HEK293 (cell line): ENCODE measurements at regions not wholly inside any gene's neighbourhood (a gene's known extent, or its start where the extent isn't known, plus 50 kb on each side); places are given as distances from the start of the nearest gene placed in this dataset.

Experiments
- CTCF ChIA-PET: fragments of 350-600 bp; formaldehyde crosslinking; extraction: SDS; loops from one replicate; lab custom pipeline; 2021; ENCODE audit warnings: antibody characterized with exemption; lab: Yijun Ruan, JAX
- POLR2A ChIA-PET: fragments of 300-600 bp; formaldehyde crosslinking; extraction: SDS; loops from one replicate; lab custom pipeline; 2020; ENCODE audit warnings: antibody characterized with exemption, inconsistent platforms; lab: Yijun Ruan, JAX
- H3K27ac ChIP-seq: fragments of 200-500 bp; sonication (Bioruptor generic); 2 replicates; pipeline ENCODE4 v1.5.1; 2014; ENCODE audit warnings: low read depth, low read length, control low read depth, inconsistent platforms; ENCODE audit errors: extremely low read depth
- H3K36me3 ChIP-seq, 2 experiments: fragments of 200-500 bp in 1 of 2; sonication (Bioruptor generic) in 1 of 2; 1 replicate in 1 of 2; 2 replicates in 1 of 2; pipeline ENCODE4 v1.5.1; 2014 to 2017; ENCODE audit warnings: inconsistent platforms in 2 of 2, low read length in 2 of 2; ENCODE audit not compliant: control insufficient read depth in 2 of 2, insufficient read depth in 1 of 2
- H3K4me1 ChIP-seq: fragments of 200-500 bp; sonication (Bioruptor generic); 2 replicates; pipeline ENCODE4 v1.5.1; 2014; ENCODE audit warnings: mild to moderate bottlenecking, low read length, inconsistent platforms; ENCODE audit not compliant: control insufficient read depth, insufficient read depth
- H3K4me3 ChIP-seq: 2 replicates; pipeline ENCODE4 v1.5.1; 2011; ENCODE audit warnings: low read depth, mild to moderate bottlenecking, control low read depth, low read length, moderate library complexity
- H3K9me3 ChIP-seq: fragments of 200-500 bp; sonication (Bioruptor generic); 2 replicates; pipeline ENCODE4 v1.5.1; 2014; ENCODE audit warnings: low read depth, low read length, inconsistent platforms; ENCODE audit not compliant: control insufficient read depth, insufficient read depth
- BCL11A ChIP-seq: fragments of 450-650 bp; formaldehyde crosslinking; IDR thresholded peaks from 2 replicates; pipeline ENCODE4 v1.5.1; 2016; ENCODE audit warnings: low read depth, missing biosample characterization, missing genetic modification characterization
- BCL6B ChIP-seq: fragments of 450-650 bp; formaldehyde crosslinking; IDR thresholded peaks from 2 replicates; pipeline ENCODE4 v1.5.1; 2017; ENCODE audit warnings: missing biosample characterization, missing genetic modification characterization
- GLIS1 ChIP-seq: fragments of 450-650 bp; formaldehyde crosslinking; IDR thresholded peaks from 2 replicates; pipeline ENCODE4 v1.5.1; 2016; ENCODE audit warnings: missing biosample characterization, missing genetic modification characterization
- HOXC10 ChIP-seq: sonication (generic); formaldehyde crosslinking; IDR thresholded peaks from 2 replicates; pipeline ENCODE4 v1.8.1; 2023; ENCODE audit warnings: mild to moderate bottlenecking, missing genetic modification reagents
- HOXD13 ChIP-seq: sonication (generic); formaldehyde crosslinking; IDR thresholded peaks from 2 replicates; pipeline ENCODE4 v1.8.0; 2022; ENCODE audit warnings: missing genetic modification reagents, borderline replicate concordance
- ZBTB1 ChIP-seq: fragments of 450-650 bp; formaldehyde crosslinking; IDR thresholded peaks from 2 replicates; pipeline ENCODE4 v1.5.1; 2016; ENCODE audit warnings: missing biosample characterization, missing genetic modification characterization
- ZBTB17 ChIP-seq: fragments of 450-650 bp; formaldehyde crosslinking; IDR thresholded peaks from 2 replicates; pipeline ENCODE4 v1.5.1; 2016; ENCODE audit warnings: missing biosample characterization, missing genetic modification characterization
- ZNF140 ChIP-seq: fragments of 450-650 bp; formaldehyde crosslinking; IDR thresholded peaks from 2 replicates; pipeline ENCODE4 v1.5.1; 2016; ENCODE audit warnings: missing biosample characterization, missing genetic modification characterization
- ZNF214 ChIP-seq: fragments of 450-650 bp; formaldehyde crosslinking; IDR thresholded peaks from 2 replicates; pipeline ENCODE4 v1.5.1; 2017; ENCODE audit warnings: missing biosample characterization, mild to moderate bottlenecking, missing genetic modification characterization, borderline replicate concordance
- ZNF501 ChIP-seq: fragments of 450-650 bp; formaldehyde crosslinking; IDR thresholded peaks from 2 replicates; pipeline ENCODE4 v1.5.1; 2016; ENCODE audit warnings: missing biosample characterization, missing genetic modification characterization
- ZNF623 ChIP-seq: fragments of 450-650 bp; formaldehyde crosslinking; IDR thresholded peaks from 2 replicates; pipeline ENCODE4 v1.5.1; 2016; ENCODE audit warnings: missing biosample characterization, missing genetic modification characterization
- ZNF660 ChIP-seq: fragments of 450-650 bp; IDR thresholded peaks from 2 replicates; pipeline ENCODE4 v1.5.1; 2018; ENCODE audit warnings: missing biosample characterization, mild to moderate bottlenecking, missing genetic modification characterization
- ZNF707 ChIP-seq: fragments of 450-650 bp; formaldehyde crosslinking; IDR thresholded peaks from 2 replicates; pipeline ENCODE4 v1.5.1; 2016; ENCODE audit warnings: missing biosample characterization, missing genetic modification characterization
- ZNF768 ChIP-seq: fragments of 450-650 bp; formaldehyde crosslinking; IDR thresholded peaks from 2 replicates; pipeline ENCODE4 v1.5.1; 2018; ENCODE audit warnings: missing biosample characterization, mild to moderate bottlenecking, missing genetic modification characterization
- ZSCAN16 ChIP-seq: fragments of 450-650 bp; formaldehyde crosslinking; IDR thresholded peaks from 2 replicates; pipeline ENCODE4 v1.5.1; 2016; ENCODE audit warnings: missing biosample characterization, missing genetic modification characterization
- ZSCAN4 ChIP-seq: fragments of 450-650 bp; formaldehyde crosslinking; IDR thresholded peaks from 2 replicates; pipeline ENCODE4 v1.5.1; 2017; ENCODE audit warnings: missing biosample characterization, missing genetic modification characterization
- ZXDB ChIP-seq: fragments of 450-650 bp; formaldehyde crosslinking; IDR thresholded peaks from 2 replicates; pipeline ENCODE4 v1.5.1; 2016; ENCODE audit warnings: missing biosample characterization, missing genetic modification characterization
- TF ChIP-seq, protein P1 (sequence below): fragments of 450-650 bp; formaldehyde crosslinking; IDR thresholded peaks from 2 replicates; pipeline ENCODE4 v1.5.1; 2016; ENCODE audit warnings: missing biosample characterization, missing genetic modification characterization
- TF ChIP-seq, protein P2 (sequence below): fragments of 450-650 bp; formaldehyde crosslinking; IDR thresholded peaks from 2 replicates; pipeline ENCODE4 v1.5.1; 2017; ENCODE audit warnings: missing biosample characterization, missing genetic modification characterization
- TF ChIP-seq, protein P3 (sequence below): fragments of 450-650 bp; formaldehyde crosslinking; IDR thresholded peaks from 2 replicates; pipeline ENCODE4 v1.5.1; 2016; ENCODE audit warnings: missing biosample characterization, missing genetic modification characterization, borderline replicate concordance

- TF ChIP-seq ZNF623 (tag by site-specific recombination) (no peak), GLIS1 (tag by site-specific recombination) (no peak)
Observed at GRCh38 chr1:4951601-4952000, 297.2 kb downstream of the AJAP1 start (continued).

DNA sequence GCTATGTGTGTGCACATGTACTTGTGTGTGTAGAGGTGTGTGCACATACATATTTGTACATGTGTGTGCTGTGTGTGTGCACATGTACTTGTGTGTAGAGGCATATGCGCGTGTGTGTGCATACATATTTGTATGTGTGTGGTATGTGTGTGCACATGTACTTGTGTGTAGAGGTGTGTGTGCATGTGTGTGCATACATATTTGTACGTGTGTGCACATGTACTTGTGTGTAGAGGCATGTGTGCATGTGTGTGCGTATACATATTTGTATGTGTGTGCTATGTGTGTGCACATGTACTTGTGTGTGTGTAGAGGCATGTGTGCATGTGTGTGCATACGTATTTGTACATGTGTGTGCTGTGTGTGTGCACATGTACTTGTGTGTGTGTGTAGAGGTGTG, 291.9 kb downstream of the AJAP1 start:
- H3K36me3 ChIP-seq = no peaks in the 10 kb centered on the region
- TF ChIP-seq BCL11A (tag by site-specific recombination) (no peak), ZSCAN4 (peak; percentile 85)
- TF ChIP-seq, protein P1, sequence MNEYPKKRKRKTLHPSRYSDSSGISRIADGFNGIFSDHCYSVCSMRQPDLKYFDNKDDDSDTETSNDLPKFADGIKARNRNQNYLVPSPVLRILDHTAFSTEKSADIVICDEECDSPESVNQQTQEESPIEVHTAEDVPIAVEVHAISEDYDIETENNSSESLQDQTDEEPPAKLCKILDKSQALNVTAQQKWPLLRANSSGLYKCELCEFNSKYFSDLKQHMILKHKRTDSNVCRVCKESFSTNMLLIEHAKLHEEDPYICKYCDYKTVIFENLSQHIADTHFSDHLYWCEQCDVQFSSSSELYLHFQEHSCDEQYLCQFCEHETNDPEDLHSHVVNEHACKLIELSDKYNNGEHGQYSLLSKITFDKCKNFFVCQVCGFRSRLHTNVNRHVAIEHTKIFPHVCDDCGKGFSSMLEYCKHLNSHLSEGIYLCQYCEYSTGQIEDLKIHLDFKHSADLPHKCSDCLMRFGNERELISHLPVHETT = no peak
- H3K4me3 ChIP-seq = no peak overlapping the region
- H3K9me3 ChIP-seq = no peaks in the 10 kb centered on the region
- POLR2A ChIA-PET = no interaction called here
- CTCF ChIA-PET = no interaction called here
- no peak overlapping the region for H3K27ac ChIP-seq
- H3K4me1 ChIP-seq = no peaks in the 10 kb centered on the region

- Histone ChIP-seq H3K9me3 (no peaks in the 10 kb centered on the region), H3K4me1 (no peaks in the 10 kb centered on the region), H3K4me3 (no peak overlapping the region), H3K27ac (no peak overlapping the region), H3K36me3 (no peaks in the 10 kb centered on the region)
- POLR2A ChIA-PET = no interaction called here
- no peak for TF ChIP-seq ZNF768
- TF ChIP-seq ZNF140 (tag by site-specific recombination) = no peak
- no peak for TF ChIP-seq BCL6B
- TF ChIP-seq ZBTB17 (tag by site-specific recombination) = no peak
- no peak for TF ChIP-seq ZNF214 (tag by site-specific recombination)
- TF ChIP-seq, protein P2, sequence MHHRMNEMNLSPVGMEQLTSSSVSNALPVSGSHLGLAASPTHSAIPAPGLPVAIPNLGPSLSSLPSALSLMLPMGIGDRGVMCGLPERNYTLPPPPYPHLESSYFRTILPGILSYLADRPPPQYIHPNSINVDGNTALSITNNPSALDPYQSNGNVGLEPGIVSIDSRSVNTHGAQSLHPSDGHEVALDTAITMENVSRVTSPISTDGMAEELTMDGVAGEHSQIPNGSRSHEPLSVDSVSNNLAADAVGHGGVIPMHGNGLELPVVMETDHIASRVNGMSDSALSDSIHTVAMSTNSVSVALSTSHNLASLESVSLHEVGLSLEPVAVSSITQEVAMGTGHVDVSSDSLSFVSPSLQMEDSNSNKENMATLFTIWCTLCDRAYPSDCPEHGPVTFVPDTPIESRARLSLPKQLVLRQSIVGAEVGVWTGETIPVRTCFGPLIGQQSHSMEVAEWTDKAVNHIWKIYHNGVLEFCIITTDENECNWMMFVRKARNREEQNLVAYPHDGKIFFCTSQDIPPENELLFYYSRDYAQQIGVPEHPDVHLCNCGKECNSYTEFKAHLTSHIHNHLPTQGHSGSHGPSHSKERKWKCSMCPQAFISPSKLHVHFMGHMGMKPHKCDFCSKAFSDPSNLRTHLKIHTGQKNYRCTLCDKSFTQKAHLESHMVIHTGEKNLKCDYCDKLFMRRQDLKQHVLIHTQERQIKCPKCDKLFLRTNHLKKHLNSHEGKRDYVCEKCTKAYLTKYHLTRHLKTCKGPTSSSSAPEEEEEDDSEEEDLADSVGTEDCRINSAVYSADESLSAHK = no peak
- TF ChIP-seq, protein P3, sequence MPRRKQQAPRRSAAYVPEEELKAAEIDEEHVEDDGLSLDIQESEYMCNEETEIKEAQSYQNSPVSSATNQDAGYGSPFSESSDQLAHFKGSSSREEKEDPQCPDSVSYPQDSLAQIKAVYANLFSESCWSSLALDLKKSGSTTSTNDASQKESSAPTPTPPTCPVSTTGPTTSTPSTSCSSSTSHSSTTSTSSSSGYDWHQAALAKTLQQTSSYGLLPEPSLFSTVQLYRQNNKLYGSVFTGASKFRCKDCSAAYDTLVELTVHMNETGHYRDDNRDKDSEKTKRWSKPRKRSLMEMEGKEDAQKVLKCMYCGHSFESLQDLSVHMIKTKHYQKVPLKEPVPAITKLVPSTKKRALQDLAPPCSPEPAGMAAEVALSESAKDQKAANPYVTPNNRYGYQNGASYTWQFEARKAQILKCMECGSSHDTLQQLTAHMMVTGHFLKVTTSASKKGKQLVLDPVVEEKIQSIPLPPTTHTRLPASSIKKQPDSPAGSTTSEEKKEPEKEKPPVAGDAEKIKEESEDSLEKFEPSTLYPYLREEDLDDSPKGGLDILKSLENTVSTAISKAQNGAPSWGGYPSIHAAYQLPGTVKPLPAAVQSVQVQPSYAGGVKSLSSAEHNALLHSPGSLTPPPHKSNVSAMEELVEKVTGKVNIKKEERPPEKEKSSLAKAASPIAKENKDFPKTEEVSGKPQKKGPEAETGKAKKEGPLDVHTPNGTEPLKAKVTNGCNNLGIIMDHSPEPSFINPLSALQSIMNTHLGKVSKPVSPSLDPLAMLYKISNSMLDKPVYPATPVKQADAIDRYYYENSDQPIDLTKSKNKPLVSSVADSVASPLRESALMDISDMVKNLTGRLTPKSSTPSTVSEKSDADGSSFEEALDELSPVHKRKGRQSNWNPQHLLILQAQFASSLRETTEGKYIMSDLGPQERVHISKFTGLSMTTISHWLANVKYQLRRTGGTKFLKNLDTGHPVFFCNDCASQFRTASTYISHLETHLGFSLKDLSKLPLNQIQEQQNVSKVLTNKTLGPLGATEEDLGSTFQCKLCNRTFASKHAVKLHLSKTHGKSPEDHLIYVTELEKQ (tag by site-specific recombination) = no peak
- no peak for TF ChIP-seq ZXDB
- no peak for TF ChIP-seq ZNF501 (tag by site-specific recombination)
- TF ChIP-seq ZSCAN16 = no peak
- TF ChIP-seq ZBTB1 (tag by site-specific recombination) = no peak
- TF ChIP-seq HOXC10 (CRISPR knock-in tag) = no peak
- TF ChIP-seq HOXD13 (CRISPR knock-in tag) = no peak
- no peak for TF ChIP-seq ZNF660 (tag by site-specific recombination)
- no peak for TF ChIP-seq ZNF707 (tag by site-specific recombination)
- CTCF ChIA-PET = no interaction called here
Observed at GRCh38 chr1:4944911-4945310, 290.5 kb downstream of the AJAP1 start.
